ENCODE measurements at regions not wholly inside any gene's neighbourhood (a gene's known extent, or its start where the extent isn't known, plus 50 kb on each side); places are given as distances from the start of the nearest gene placed in this dataset.

- Histone ChIP-seq H3K36me3 (ENCODE audit: control insufficient read depth, insufficient read depth, low read length) (no peaks in the 10 kb centered on the region), H3K27me3 (ENCODE audit: control insufficient read depth, insufficient read depth, low read length) (no peaks in the 10 kb centered on the region), H3K4me3 (ENCODE audit: low read depth in 2 of 2, low read length in 2 of 2) (no peak overlapping the region), H3K4me1 (ENCODE audit: control insufficient read depth, insufficient read depth, low read length) (no peaks in the 10 kb centered on the region), H3K9me3 (ENCODE audit: control insufficient read depth, insufficient read depth, low read depth, low read length) (no peaks in the 10 kb centered on the region), H3K27ac (ENCODE audit: low read length) (no peak overlapping the region)
- no TSS peak for BruUV-seq (replicated peaks)
- no peak for TF ChIP-seq TCF7L2 (IDR thresholded peaks at IDR 0.05; ENCODE audit: low read depth, low read length)
- no peak for TF ChIP-seq SIN3A (IDR thresholded peaks at IDR 0.05; ENCODE audit: borderline replicate concordance, insufficient read depth, low read depth, low read length)
- TF ChIP-seq REST (IDR thresholded peaks at IDR 0.05; ENCODE audit: insufficient read depth in 1 of 2, low read depth in 2 of 2, low read length in 1 of 2), result no peak
- TF ChIP-seq CTCF (IDR thresholded peaks at IDR 0.05), result no peak
- TF ChIP-seq POLR2AphosphoS5 (IDR thresholded peaks at IDR 0.05; ENCODE audit: low read depth, low read length), result no peak
- intact Hi-C loops (cut with micrococcal nuclease; ENCODE audit: unreplicated experiment), result no loop called here
- DNase-seq (ENCODE audit: low read depth, low spot score) (no peak), ATAC-seq (no peak)
- in situ Hi-C loops (cut with HindIII; ENCODE audit: low pct_unique_long_range_greater_than_20kb, low sequenced_read_pairs), result no loop called here
- ChIA-PET POLR2A (no interaction called here), CTCF (no interaction called here)
These were observed 67.0 kb downstream of the CHCHD4 start for GRCh38 chr3:14057701-14058100.

- TF ChIP-seq TCF7L2 (IDR thresholded peaks at IDR 0.05; ENCODE audit: low read depth, low read length) (no peak), REST (IDR thresholded peaks at IDR 0.05; ENCODE audit: insufficient read depth in 1 of 2, low read depth in 2 of 2, low read length in 1 of 2) (no peak), CTCF (IDR thresholded peaks at IDR 0.05) (no peak), POLR2AphosphoS5 (IDR thresholded peaks at IDR 0.05; ENCODE audit: low read depth, low read length) (no peak), SIN3A (IDR thresholded peaks at IDR 0.05; ENCODE audit: borderline replicate concordance, insufficient read depth, low read depth, low read length) (no peak)
- Histone ChIP-seq H3K4me1 (ENCODE audit: control insufficient read depth, insufficient read depth, low read length) (no peaks in the 10 kb centered on the region), H3K27ac (ENCODE audit: low read length) (no peak overlapping the region), H3K9me3 (ENCODE audit: control insufficient read depth, insufficient read depth, low read depth, low read length) (no peaks in the 10 kb centered on the region), H3K36me3 (ENCODE audit: control insufficient read depth, insufficient read depth, low read length) (no peaks in the 10 kb centered on the region), H3K27me3 (ENCODE audit: control insufficient read depth, insufficient read depth, low read length) (peaks cover 2% of the 10 kb centered on the region; the same call in 1 of the 2 replicates), H3K4me3 (ENCODE audit: low read depth in 2 of 2, low read length in 2 of 2) (no peak overlapping the region)
- ChIA-PET CTCF (no interaction called here), POLR2A (no interaction called here)
- intact Hi-C loops (cut with micrococcal nuclease; ENCODE audit: unreplicated experiment), result no loop called here
- ATAC-seq (no peak), DNase-seq (ENCODE audit: low read depth, low spot score) (no peak)
- BruUV-seq (replicated peaks), result no TSS peak
- in situ Hi-C loops (cut with HindIII; ENCODE audit: low pct_unique_long_range_greater_than_20kb, low sequenced_read_pairs), result no loop called here
These were observed 76.8 kb downstream of the CHCHD4 start for GRCh38 chr3:14047841-14048240.

Data from Panc1 (cell line).